ENCODE measurements at regions not wholly inside any gene's neighbourhood (a gene's known extent, or its start where the extent isn't known, plus 50 kb on each side); places are given as distances from the start of the nearest gene placed in this dataset.
A peak's percentile ranks its signal among the peaks of the same experiment; 100 is the strongest.

DNA sequence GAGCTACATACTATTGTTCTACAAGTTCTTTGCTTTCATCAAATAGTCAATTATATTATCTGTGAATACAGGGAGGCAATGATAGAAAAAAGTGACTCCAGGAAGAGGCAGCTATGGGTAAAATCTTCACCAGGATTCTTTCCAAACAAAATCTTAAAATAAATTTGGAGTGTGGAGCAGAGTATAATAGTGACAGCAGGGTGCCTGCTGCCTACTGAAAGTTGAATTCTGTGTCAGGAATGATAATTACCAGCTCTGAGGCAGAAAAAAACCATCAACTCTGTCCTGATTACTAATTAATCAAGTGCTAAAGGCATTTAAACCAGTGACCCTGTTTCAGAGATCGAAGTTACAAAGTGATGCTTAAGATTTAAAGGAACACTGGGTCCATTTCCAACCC is 148.0 kb downstream of the DIPK2A start:
- Histone ChIP-seq H2AFZ (no peak overlapping the region), H3K27ac (ENCODE audit: low read depth) (no peak overlapping the region), H4K20me1 (replicated peaks; ENCODE audit: insufficient read depth) (no peaks in the 10 kb centered on the region), H3K4me1 (ENCODE audit: insufficient read depth) (peaks cover 28% of the 10 kb centered on the region), H3K4me3 (no peak overlapping the region), H3K79me2 (replicated peaks; ENCODE audit: insufficient read depth) (no peaks in the 10 kb centered on the region), H3K9me2 (ENCODE audit: insufficient read depth) (no peaks in the 10 kb centered on the region), H3K4me2 (peak overlapping the region; percentile 9; the same call in 1 of the 2 replicates), H3K27me3 (ENCODE audit: insufficient read depth) (no peaks in the 10 kb centered on the region), H3K36me3 (ENCODE audit: insufficient read depth) (no peaks in the 10 kb centered on the region), H3F3A (replicated peaks; ENCODE audit: low read depth) (no peaks in the 10 kb centered on the region)
- DNase-seq (ENCODE audit: low spot score) (no peak), ATAC-seq (no peak)
- peaks cover 5% of the 10 kb centered on the region; the same call in 2 of the 3 replicates for H3K9me3 Mint-ChIP-seq
- no peak overlapping the region; the same call in 1 of the 2 replicates for H3K27ac Mint-ChIP-seq
- H3K27me3 Mint-ChIP-seq (ENCODE audit: insufficient read depth, low read depth, poor library complexity), result no peaks in the 10 kb centered on the region
- TF ChIP-seq, protein P1, sequence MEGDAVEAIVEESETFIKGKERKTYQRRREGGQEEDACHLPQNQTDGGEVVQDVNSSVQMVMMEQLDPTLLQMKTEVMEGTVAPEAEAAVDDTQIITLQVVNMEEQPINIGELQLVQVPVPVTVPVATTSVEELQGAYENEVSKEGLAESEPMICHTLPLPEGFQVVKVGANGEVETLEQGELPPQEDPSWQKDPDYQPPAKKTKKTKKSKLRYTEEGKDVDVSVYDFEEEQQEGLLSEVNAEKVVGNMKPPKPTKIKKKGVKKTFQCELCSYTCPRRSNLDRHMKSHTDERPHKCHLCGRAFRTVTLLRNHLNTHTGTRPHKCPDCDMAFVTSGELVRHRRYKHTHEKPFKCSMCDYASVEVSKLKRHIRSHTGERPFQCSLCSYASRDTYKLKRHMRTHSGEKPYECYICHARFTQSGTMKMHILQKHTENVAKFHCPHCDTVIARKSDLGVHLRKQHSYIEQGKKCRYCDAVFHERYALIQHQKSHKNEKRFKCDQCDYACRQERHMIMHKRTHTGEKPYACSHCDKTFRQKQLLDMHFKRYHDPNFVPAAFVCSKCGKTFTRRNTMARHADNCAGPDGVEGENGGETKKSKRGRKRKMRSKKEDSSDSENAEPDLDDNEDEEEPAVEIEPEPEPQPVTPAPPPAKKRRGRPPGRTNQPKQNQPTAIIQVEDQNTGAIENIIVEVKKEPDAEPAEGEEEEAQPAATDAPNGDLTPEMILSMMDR (conservative IDR thresholded peaks at IDR 0.05; ENCODE audit: low read depth in 2 of 2), result no peak
- TF ChIP-seq, protein P2, sequence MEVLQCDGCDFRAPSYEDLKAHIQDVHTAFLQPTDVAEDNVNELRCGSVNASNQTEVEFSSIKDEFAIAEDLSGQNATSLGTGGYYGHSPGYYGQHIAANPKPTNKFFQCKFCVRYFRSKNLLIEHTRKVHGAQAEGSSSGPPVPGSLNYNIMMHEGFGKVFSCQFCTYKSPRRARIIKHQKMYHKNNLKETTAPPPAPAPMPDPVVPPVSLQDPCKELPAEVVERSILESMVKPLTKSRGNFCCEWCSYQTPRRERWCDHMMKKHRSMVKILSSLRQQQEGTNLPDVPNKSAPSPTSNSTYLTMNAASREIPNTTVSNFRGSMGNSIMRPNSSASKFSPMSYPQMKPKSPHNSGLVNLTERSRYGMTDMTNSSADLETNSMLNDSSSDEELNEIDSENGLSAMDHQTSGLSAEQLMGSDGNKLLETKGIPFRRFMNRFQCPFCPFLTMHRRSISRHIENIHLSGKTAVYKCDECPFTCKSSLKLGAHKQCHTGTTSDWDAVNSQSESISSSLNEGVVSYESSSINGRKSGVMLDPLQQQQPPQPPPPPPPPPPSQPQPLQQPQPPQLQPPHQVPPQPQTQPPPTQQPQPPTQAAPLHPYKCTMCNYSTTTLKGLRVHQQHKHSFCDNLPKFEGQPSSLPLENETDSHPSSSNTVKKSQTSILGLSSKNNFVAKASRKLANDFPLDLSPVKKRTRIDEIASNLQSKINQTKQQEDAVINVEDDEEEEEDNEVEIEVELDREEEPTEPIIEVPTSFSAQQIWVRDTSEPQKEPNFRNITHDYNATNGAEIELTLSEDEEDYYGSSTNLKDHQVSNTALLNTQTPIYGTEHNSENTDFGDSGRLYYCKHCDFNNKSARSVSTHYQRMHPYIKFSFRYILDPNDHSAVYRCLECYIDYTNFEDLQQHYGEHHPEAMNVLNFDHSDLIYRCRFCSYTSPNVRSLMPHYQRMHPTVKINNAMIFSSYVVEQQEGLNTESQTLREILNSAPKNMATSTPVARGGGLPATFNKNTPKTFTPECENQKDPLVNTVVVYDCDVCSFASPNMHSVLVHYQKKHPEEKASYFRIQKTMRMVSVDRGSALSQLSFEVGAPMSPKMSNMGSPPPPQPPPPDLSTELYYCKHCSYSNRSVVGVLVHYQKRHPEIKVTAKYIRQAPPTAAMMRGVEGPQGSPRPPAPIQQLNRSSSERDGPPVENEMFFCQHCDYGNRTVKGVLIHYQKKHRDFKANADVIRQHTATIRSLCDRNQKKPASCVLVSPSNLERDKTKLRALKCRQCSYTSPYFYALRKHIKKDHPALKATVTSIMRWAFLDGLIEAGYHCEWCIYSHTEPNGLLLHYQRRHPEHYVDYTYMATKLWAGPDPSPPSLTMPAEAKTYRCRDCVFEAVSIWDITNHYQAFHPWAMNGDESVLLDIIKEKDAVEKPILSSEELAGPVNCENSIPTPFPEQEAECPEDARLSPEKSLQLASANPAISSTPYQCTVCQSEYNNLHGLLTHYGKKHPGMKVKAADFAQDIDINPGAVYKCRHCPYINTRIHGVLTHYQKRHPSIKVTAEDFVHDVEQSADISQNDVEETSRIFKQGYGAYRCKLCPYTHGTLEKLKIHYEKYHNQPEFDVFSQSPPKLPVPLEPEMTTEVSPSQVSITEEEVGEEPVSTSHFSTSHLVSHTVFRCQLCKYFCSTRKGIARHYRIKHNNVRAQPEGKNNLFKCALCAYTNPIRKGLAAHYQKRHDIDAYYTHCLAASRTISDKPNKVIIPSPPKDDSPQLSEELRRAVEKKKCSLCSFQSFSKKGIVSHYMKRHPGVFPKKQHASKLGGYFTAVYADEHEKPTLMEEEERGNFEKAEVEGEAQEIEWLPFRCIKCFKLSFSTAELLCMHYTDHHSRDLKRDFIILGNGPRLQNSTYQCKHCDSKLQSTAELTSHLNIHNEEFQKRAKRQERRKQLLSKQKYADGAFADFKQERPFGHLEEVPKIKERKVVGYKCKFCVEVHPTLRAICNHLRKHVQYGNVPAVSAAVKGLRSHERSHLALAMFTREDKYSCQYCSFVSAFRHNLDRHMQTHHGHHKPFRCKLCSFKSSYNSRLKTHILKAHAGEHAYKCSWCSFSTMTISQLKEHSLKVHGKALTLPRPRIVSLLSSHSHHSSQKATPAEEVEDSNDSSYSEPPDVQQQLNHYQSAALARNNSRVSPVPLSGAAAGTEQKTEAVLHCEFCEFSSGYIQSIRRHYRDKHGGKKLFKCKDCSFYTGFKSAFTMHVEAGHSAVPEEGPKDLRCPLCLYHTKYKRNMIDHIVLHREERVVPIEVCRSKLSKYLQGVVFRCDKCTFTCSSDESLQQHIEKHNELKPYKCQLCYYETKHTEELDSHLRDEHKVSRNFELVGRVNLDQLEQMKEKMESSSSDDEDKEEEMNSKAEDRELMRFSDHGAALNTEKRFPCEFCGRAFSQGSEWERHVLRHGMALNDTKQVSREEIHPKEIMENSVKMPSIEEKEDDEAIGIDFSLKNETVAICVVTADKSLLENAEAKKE (CRISPR knock-in tag; IDR thresholded peaks at IDR 0.05), result no peak
- TF ChIP-seq NANOG (IDR thresholded peaks at IDR 0.05; ENCODE audit: borderline replicate concordance) (no peak), EZH2 (IDR thresholded peaks at IDR 0.05; ENCODE audit: low read depth, unreplicated experiment) (no peak), STAT1 (IDR thresholded peaks at IDR 0.05; ENCODE audit: unreplicated experiment) (no peak), POLR2AphosphoS5 (IDR thresholded peaks at IDR 0.05; ENCODE audit: low read depth) (no peak), JUNB (IDR thresholded peaks at IDR 0.05; ENCODE audit: unreplicated experiment) (no peak), CREB1 (CRISPR knock-in tag; IDR thresholded peaks at IDR 0.05; ENCODE audit: low read depth) (no peak), ZNF114 (CRISPR knock-in tag; IDR thresholded peaks at IDR 0.05) (no peak), EZH2phosphoT487 (IDR thresholded peaks at IDR 0.05; ENCODE audit: unreplicated experiment) (no peak)
- TF ChIP-seq, protein P3, sequence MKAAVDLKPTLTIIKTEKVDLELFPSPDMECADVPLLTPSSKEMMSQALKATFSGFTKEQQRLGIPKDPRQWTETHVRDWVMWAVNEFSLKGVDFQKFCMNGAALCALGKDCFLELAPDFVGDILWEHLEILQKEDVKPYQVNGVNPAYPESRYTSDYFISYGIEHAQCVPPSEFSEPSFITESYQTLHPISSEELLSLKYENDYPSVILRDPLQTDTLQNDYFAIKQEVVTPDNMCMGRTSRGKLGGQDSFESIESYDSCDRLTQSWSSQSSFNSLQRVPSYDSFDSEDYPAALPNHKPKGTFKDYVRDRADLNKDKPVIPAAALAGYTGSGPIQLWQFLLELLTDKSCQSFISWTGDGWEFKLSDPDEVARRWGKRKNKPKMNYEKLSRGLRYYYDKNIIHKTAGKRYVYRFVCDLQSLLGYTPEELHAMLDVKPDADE (IDR thresholded peaks at IDR 0.05), result no peak
- H3K4me3 Mint-ChIP-seq, result no peak overlapping the region
- 0 out of 3 replicates have a peak, but pooled peaks cover 5% of the 10 kb centered on the region for H3K36me3 Mint-ChIP-seq (ENCODE audit: low read depth)
- peaks cover 28% of the 10 kb centered on the region for H3K4me1 Mint-ChIP-seq
